COLO829 (cell line): ENCODE measurements at regions not wholly inside any gene's neighbourhood (a gene's known extent, or its start where the extent isn't known, plus 50 kb on each side); places are given as distances from the start of the nearest gene placed in this dataset.
"Not testable (repeated sequence)": the region's sequence is repeated elsewhere in the genome, so short reads cannot be mapped to it uniquely, and the experiment has no call there.

ENCODE experiments used
- DNase-seq: peaks from one replicate; pipeline ENCODE4 v3.0.0; 2012; ENCODE audit warnings: low spot score

GRCh38 chr7:110397927-110398660 is 692.8 kb upstream of the LRRN3 start:
- no peak for DNase-seq

DNA sequence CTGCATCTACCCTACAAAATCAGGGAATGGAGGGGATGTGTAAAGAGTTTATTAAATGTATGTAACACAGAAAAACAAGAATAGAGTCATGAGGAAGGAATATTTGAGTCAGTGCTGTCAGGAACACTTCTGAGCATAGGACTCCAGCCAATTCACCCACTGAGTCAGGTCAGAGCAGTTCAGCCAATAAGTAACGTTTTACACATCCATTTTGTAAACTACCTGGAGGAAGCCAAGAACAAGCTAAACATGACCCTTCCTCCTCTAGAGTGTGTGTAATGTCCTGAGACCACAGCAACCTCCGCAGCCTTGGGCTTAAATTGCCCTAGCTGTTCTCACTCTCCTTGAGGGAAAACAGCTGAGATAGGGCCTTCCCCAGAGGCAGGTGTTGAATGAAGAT is 691.5 kb upstream of the LRRN3 start:
- no peak for DNase-seq

DNA sequence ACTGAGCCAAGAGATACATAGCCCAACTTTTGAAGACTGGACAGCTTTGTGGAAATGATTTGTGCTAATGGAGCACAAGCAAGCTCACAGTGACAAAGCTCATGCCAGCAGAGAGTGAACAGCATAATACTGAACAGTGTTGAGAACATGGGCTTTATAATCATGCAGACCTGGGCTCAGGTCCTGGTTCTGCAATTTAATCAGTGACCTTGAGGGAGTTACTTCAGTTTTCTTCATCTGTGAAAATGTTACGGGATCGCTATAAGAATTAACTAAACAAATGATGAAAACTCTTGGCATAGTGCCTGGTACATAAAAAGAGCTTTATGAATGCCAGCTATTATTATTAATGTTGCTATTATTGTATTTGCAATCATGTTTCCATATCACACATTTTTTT is 690.5 kb upstream of the LRRN3 start:
- DNase-seq = no peak

DNA sequence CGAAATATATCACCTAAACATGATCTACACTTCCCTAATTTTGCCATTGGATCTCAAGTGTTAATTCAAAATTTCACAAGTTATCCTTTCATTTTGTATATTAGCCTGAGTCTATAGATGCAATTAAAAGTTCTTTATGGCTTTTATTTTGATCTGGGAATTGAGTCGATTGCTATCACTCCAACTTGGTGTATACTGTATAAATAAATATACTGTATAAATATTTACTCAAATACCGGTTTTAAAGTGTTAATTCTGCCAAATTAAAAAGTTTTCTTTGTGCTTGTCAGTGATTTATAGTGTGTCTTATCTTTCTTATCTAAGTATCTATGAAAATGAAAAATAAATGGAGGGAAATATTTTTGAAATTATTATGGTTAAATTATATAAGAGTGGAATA is 683.7 kb upstream of the LRRN3 start:
- no peak for DNase-seq

- no peak for DNase-seq
Observed at GRCh38 chr7:110407706-110408105, 683.2 kb upstream of the LRRN3 start.

DNA sequence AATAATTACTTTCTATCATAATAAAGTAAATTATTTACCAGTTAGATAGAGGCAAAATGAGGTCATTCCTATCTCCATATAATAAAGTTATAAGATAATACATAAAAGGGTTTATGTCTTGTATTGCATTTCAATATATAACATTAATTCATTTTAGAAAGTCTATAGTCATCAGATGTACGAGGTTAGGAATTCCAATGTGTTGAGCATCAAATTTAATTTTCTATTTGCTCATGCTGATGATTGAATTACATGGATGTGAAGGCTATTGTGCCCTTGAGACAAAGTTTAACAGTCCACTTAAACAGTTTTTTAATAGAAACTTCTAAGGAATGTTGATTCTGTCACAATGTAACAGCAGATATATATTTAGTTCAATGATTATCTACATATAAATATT is 678.3 kb upstream of the LRRN3 start:
- no peak for DNase-seq

- DNase-seq = no peak
Observed at GRCh38 chr7:110413038-110413437, 677.9 kb upstream of the LRRN3 start.

GRCh38 chr7:110417611-110418010 is 673.3 kb upstream of the LRRN3 start:
- DNase-seq = no peak

DNA sequence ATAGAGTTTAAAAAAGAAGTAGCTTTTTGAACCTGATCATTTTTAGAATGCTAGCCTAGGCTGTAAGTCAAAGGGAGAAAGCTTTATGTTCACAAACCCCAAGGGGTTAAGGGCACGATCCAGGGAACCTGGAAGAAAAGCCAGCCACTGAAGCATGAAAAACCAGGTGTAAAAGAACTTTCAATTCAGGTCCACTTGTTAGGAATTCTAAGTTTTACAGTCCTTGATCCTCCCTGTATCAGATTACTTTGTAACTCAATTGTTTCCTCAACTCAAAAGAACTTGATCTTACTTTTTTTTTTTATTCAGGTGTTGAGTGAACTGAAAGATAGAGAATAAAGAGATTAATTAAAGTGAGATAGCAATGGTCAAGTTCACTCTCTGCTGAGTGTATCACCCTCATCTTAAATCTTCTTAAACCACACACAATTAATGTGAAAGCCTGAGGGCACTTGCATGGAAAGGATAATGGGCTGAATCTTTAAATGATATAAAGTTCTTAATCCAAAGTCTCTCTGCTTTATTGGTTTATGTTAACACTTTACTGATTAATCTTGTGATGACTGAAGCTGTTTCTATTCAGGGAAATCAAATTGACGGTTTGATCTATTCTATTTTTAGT is 672.2 kb upstream of the LRRN3 start:
- no peak for DNase-seq

GRCh38 chr7:110420788-110421187 is 670.1 kb upstream of the LRRN3 start:
- DNase-seq = no peak

- no peak for DNase-seq
Observed at GRCh38 chr7:110421490-110422241, 669.3 kb upstream of the LRRN3 start.

DNA sequence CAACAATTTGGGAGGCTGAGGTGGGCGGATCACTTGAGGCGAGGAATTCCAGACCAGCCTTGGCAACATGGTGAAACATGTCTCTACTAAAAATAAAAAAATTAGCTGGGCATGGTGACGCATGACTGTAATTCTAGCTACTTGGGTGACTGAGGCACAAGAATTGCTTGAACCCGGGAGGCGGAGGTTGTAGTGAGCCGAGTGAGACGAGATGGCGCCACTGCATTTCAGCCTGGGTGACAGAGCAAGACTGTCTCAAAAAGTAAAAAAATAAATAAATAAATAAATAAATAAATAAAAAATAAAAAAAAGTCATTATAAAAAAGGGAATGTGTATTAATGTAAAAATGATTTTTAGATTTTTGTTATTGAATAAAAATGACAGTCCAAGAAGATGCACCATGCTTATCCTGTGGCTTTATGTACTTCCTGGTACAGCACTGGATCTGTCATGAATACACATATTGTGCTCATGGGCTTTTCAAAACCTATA is 658.8 kb upstream of the LRRN3 start:
- DNase-seq = no peak

- not testable (repeated sequence) for DNase-seq
Observed at GRCh38 chr7:110438926-110439325, 652.0 kb upstream of the LRRN3 start.

- DNase-seq = peak; percentile 48
Observed at GRCh38 chr7:110442381-110442837, 648.5 kb upstream of the LRRN3 start.

GRCh38 chr7:110446658-110447057 is 644.3 kb upstream of the LRRN3 start:
- no peak for DNase-seq

- no peak for DNase-seq
Observed at GRCh38 chr7:110448918-110449317, 642.0 kb upstream of the LRRN3 start.

GRCh38 chr7:110454713-110455112 is 636.2 kb upstream of the LRRN3 start:
- no peak for DNase-seq

- DNase-seq = no peak
Observed at GRCh38 chr7:110461621-110462020, 629.3 kb upstream of the LRRN3 start.

DNA sequence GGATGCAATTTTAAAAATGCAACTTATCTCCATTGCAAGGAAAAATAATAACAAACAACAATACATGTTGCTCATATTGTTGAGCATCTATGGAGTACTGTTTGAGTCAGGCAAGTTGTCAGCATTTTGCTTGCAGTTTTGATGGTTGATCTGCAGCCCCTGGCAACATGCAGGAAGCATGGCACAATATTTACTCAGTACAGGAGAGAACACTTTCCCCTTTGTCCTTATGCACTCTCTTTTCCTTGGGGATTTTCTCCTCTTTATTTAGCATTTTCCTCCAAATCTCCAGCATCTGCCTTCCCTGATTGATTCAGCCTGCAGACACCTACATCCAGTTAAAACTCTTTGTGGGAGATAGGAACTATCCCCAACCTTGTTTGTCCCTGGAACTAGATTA is 620.5 kb upstream of the LRRN3 start:
- peak; percentile 56 for DNase-seq

DNA sequence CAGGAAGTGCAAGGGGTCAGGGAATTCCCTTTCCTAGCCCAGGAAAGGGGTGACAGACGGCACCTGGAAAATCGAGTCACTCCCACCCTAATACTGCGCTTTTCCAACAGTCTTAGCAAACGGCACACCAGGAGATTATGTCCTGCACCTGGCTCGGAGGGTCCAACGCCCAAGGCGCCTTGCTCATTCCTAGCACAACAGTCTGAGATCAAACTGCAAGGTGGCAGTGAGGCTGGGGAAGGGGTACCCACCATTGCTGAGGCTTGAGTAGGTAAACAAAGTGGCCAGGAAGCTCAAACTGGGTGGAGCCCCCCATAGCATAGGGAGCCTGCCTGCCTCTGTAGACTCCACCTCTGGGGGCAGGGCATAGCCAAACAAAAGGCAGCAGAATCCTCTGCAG is 618.5 kb upstream of the LRRN3 start:
- DNase-seq = not testable (repeated sequence)

DNA sequence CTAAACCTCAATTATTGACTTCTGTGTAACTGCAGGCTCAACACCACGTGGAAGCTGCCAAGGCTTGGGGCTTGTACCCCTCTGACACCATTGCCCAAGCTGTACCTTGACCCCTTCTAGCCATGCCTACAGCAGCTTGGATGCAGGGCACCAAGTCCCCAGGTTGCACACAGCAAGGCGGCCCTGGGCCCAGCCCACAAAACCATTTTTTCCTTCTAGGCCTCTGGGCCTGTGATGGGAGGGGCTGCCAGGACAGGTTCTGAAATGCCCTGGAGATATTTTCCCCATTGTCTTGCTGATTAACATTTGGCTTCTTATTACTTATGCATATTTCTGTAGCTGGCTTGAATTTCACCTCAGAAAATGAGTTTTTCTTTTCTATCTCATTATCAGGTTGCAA is 610.0 kb upstream of the LRRN3 start:
- no peak for DNase-seq

DNA sequence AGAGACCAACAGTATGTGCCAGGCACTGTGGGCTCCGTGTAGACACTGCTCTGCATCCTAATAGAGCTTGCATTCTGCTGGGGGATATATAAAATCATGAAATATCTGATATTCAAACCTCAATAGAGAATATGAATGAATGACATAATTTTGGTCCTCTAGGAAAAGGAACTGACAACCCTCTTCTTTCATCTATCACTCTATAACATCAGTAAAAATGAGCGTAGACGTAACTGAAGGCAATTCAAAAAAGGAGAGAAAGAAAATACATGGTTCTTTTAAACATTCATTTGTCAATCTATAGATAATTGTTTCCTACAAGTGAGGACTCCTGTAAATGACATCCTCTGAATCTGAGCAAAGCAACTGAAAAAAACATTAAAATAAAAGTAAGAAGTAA is 607.4 kb upstream of the LRRN3 start:
- DNase-seq = no peak

DNA sequence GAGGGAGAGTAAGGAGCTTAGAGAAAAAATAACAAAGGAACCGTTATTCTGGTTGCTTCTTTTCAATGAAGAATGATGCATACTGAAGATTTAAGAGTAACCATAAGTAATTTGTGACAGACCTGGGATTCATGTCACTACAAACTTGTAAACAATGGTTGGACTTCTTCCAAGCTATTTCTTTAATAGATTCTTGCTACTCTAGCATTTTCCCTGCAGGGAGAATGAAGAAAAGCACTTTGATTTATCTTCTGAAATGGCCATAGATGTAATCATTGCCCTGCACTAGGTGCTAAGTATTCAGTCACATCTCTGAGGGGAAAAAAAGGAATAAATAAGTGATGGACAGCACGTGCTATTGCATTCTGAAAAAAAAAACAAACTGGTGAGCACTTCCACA is 606.6 kb upstream of the LRRN3 start:
- peak; percentile 83 for DNase-seq
